Neural cell (in vitro differentiated cells): ENCODE measurements at regions not wholly inside any gene's neighbourhood (a gene's known extent, or its start where the extent isn't known, plus 50 kb on each side); places are given as distances from the start of the nearest gene placed in this dataset.

Experiments used
- H2AFZ ChIP-seq: fragments of 200-600, 300-800 bp; sonication (generic), shearing (Covaris generic); 2 replicates; pipeline ENCODE4 v1.6.0; 2014; ENCODE audit warnings: low read depth, mild to moderate bottlenecking, antibody characterized with exemption, low read length, moderate library complexity
- H3F3A ChIP-seq: fragments of 200-600 bp; shearing (Covaris generic); 2 replicates; pipeline ENCODE4 v1.6.1; 2016; ENCODE audit warnings: mild to moderate bottlenecking, moderate library complexity, mixed read lengths, antibody characterized with exemption, low read length; ENCODE audit not compliant: insufficient read depth, poor library complexity, severe bottlenecking
- H3K27ac ChIP-seq: fragments of 200-600, 300-800 bp; sonication (generic), shearing (Covaris generic); 2 replicates; pipeline ENCODE4 v1.5.1; 2014; ENCODE audit warnings: mild to moderate bottlenecking, low read length, moderate library complexity
- H3K27me3 ChIP-seq: fragments of 300-800, 200-600 bp; sonication (generic), shearing (Covaris generic); 2 replicates; pipeline ENCODE4 v1.6.0; 2014; ENCODE audit warnings: mild to moderate bottlenecking, low read depth, low read length, moderate library complexity; ENCODE audit not compliant: insufficient read depth
- H3K36me3 ChIP-seq: fragments of 300-800, 200-600 bp; sonication (generic), shearing (Covaris generic); 2 replicates; pipeline ENCODE4 v1.5.1; 2014; ENCODE audit warnings: mild to moderate bottlenecking, antibody characterized with exemption, low read length, moderate library complexity; ENCODE audit not compliant: insufficient read depth
- H3K4me2 ChIP-seq: fragments of 300-800, 200-600 bp; sonication (generic), shearing (Covaris generic); 2 replicates; pipeline ENCODE4 v1.6.0; 2014; ENCODE audit warnings: mild to moderate bottlenecking, low read length
- H3K4me3 ChIP-seq: fragments of 300-800, 200-600 bp; sonication (generic), shearing (Covaris generic); 2 replicates; pipeline ENCODE4 v1.5.1; 2014; ENCODE audit warnings: mild to moderate bottlenecking, low read length, moderate library complexity
- H3K79me2 ChIP-seq: fragments of 200-600 bp; shearing (Covaris generic); replicated peaks from 2 replicates; pipeline ENCODE4 v1.6.0; 2014; ENCODE audit warnings: mild to moderate bottlenecking, low read length, moderate library complexity; ENCODE audit not compliant: insufficient read depth
- H3K9ac ChIP-seq: fragments of 300-800, 200-600 bp; sonication (generic), shearing (Covaris generic); 2 replicates; pipeline ENCODE4 v1.6.1; 2016; ENCODE audit warnings: mild to moderate bottlenecking, low read length, mixed read lengths
- H3K9me2 ChIP-seq: fragments of 200-600 bp; shearing (Covaris generic); 2 replicates; pipeline ENCODE4 v1.6.1; 2016; ENCODE audit warnings: mild to moderate bottlenecking, low read length, mixed read lengths; ENCODE audit not compliant: insufficient read depth
- H3K9me3 ChIP-seq: fragments of 200-600, 300-800 bp; sonication (generic), shearing (Covaris generic); 2 replicates; pipeline ENCODE4 v1.6.1; 2016; ENCODE audit warnings: mild to moderate bottlenecking, mixed run types, low read length, moderate library complexity, mixed read lengths
- H4K20me1 ChIP-seq: fragments of 200-600 bp; shearing (Covaris generic); 2 replicates; pipeline ENCODE4 v1.6.1; 2016; ENCODE audit warnings: mild to moderate bottlenecking, mixed run types; ENCODE audit not compliant: insufficient read depth
- CTCF ChIP-seq: fragments of 450-650 bp; IDR thresholded peaks from 2 replicates; pipeline ENCODE4 v1.5.1; 2014; ENCODE audit warnings: antibody characterized with exemption, mild to moderate bottlenecking, moderate library complexity; ENCODE audit not compliant: poor library complexity, severe bottlenecking
- EP300 ChIP-seq: fragments of 450-650 bp; conservative IDR thresholded peaks from 2 replicates; pipeline ENCODE4 v1.6.1; 2014; ENCODE audit warnings: antibody characterized with exemption, mild to moderate bottlenecking, moderate library complexity; ENCODE audit not compliant: poor library complexity, severe bottlenecking
- EZH2 ChIP-seq: fragments of 200-600, 300-800 bp; shearing (Covaris generic), sonication (generic); IDR thresholded peaks from 2 replicates; pipeline ENCODE4 v1.6.1; 2014; ENCODE audit warnings: antibody characterized with exemption, low read length, borderline replicate concordance, mild to moderate bottlenecking; ENCODE audit not compliant: insufficient read depth, poor library complexity, severe bottlenecking
- MXI1 ChIP-seq: fragments of 450-650 bp; conservative IDR thresholded peaks from 2 replicates; pipeline ENCODE4 v1.6.1; 2014; ENCODE audit warnings: antibody characterized with exemption, mild to moderate bottlenecking; ENCODE audit not compliant: poor library complexity, severe bottlenecking
- POLR2AphosphoS5 ChIP-seq: IDR thresholded peaks from 2 replicates; pipeline ENCODE4 v1.6.1; 2012
- RAD21 ChIP-seq: fragments of 450-650 bp; conservative IDR thresholded peaks from 2 replicates; pipeline ENCODE4 v1.6.1; 2014; ENCODE audit warnings: antibody characterized with exemption, mild to moderate bottlenecking, moderate library complexity
- REST ChIP-seq: IDR thresholded peaks from 2 replicates; pipeline ENCODE4 v1.6.1; 2012; ENCODE audit warnings: borderline replicate concordance
- SMC3 ChIP-seq: fragments of 450-650 bp; conservative IDR thresholded peaks from 2 replicates; pipeline ENCODE4 v1.6.1; 2014; ENCODE audit warnings: antibody characterized with exemption, mild to moderate bottlenecking, moderate library complexity; ENCODE audit not compliant: poor library complexity
- TAF1 ChIP-seq: IDR thresholded peaks from 2 replicates; pipeline ENCODE4 v1.6.1; 2012; ENCODE audit warnings: low read depth

GRCh38 chr9:21549251-21549765 lies 67.2 kb upstream of the IFNE start:
- H3K79me2 ChIP-seq, result no peaks in the 10 kb centered on the region
- no peaks in the 10 kb centered on the region for H3F3A ChIP-seq
- H3K9me3 ChIP-seq, result no peaks in the 10 kb centered on the region
- TF ChIP-seq EP300, result no peak
- no peak overlapping the region for H3K9ac ChIP-seq
- H4K20me1 ChIP-seq, result no peaks in the 10 kb centered on the region
- peaks cover 4% of the 10 kb centered on the region for H3K27me3 ChIP-seq
- H2AFZ ChIP-seq, result no peak overlapping the region
- H3K9me2 ChIP-seq, result no peaks in the 10 kb centered on the region
- H3K27ac ChIP-seq, result no peak overlapping the region
- no peaks in the 10 kb centered on the region for H3K36me3 ChIP-seq
- no peak overlapping the region for H3K4me2 ChIP-seq
- no peak overlapping the region for H3K4me3 ChIP-seq

- no peak for TF ChIP-seq EP300
- TF ChIP-seq POLR2AphosphoS5, result no peak
- no peak for TF ChIP-seq TAF1
- no peak for TF ChIP-seq RAD21
- TF ChIP-seq EZH2, result no peak
- no peak for TF ChIP-seq SMC3
- no peak for TF ChIP-seq CTCF
- TF ChIP-seq REST, result no peak
- no peak for TF ChIP-seq MXI1
- H3K4me3 ChIP-seq, result no peak overlapping the region
- peaks cover 7% of the 10 kb centered on the region for H3K27me3 ChIP-seq
- no peaks in the 10 kb centered on the region for H3K79me2 ChIP-seq
- H3F3A ChIP-seq, result no peaks in the 10 kb centered on the region
- H3K36me3 ChIP-seq, result no peaks in the 10 kb centered on the region
- H2AFZ ChIP-seq, result no peak overlapping the region
- H3K9me3 ChIP-seq, result no peaks in the 10 kb centered on the region
- no peak overlapping the region for H3K27ac ChIP-seq
- H3K9ac ChIP-seq, result no peak overlapping the region
- H4K20me1 ChIP-seq, result no peaks in the 10 kb centered on the region
- H3K9me2 ChIP-seq, result no peaks in the 10 kb centered on the region
- H3K4me2 ChIP-seq, result no peak overlapping the region
Measured at GRCh38 chr9:21549890-21550289, 67.8 kb upstream of the IFNE start.

- Histone ChIP-seq H4K20me1 (no peaks in the 10 kb centered on the region), H3K36me3 (no peaks in the 10 kb centered on the region), H3K27me3 (peaks cover 12% of the 10 kb centered on the region), H3K4me2 (no peak overlapping the region), H3K9ac (no peak overlapping the region), H3F3A (no peaks in the 10 kb centered on the region), H3K9me2 (no peaks in the 10 kb centered on the region), H2AFZ (no peak overlapping the region), H3K4me3 (no peak overlapping the region), H3K79me2 (no peaks in the 10 kb centered on the region), H3K9me3 (no peaks in the 10 kb centered on the region), H3K27ac (no peak overlapping the region)
- TF ChIP-seq EZH2 (no peak), EP300 (no peak), REST (no peak), CTCF (no peak), SMC3 (no peak), MXI1 (no peak), TAF1 (no peak), RAD21 (no peak), POLR2AphosphoS5 (no peak)
Measured at GRCh38 chr9:21550392-21550791, 68.3 kb upstream of the IFNE start.
